Type B pancreatic cell (in vitro differentiated cells): ENCODE measurements at regions not wholly inside any gene's neighbourhood (a gene's known extent, or its start where the extent isn't known, plus 50 kb on each side); places are given as distances from the start of the nearest gene placed in this dataset.

ENCODE experiments used
- DNase-seq: peaks from one replicate; pipeline ENCODE4 v3.0.0; 2021; ENCODE audit warnings: mixed read lengths; ENCODE audit not compliant: unreplicated experiment; ENCODE audit errors: extremely low spot score
- H3K27ac Mint-ChIP-seq: 2 replicates; pipeline ENCODE4 v1.8.0; 2021; ENCODE audit warnings: mild to moderate bottlenecking, mixed read lengths
- H3K27me3 Mint-ChIP-seq: 2 replicates; pipeline ENCODE4 v1.8.0; 2021; ENCODE audit warnings: mixed read lengths
- H3K36me3 Mint-ChIP-seq: 2 replicates; pipeline ENCODE4 v1.8.0; 2021; ENCODE audit warnings: mixed read lengths
- H3K4me1 Mint-ChIP-seq: one replicate; pipeline ENCODE4 v1.8.0; 2021; ENCODE audit warnings: mixed read lengths; ENCODE audit not compliant: unreplicated experiment
- H3K4me3 Mint-ChIP-seq: 2 replicates; pipeline ENCODE4 v1.8.0; 2021; ENCODE audit warnings: mild to moderate bottlenecking, mixed read lengths
- H3K9me3 Mint-ChIP-seq: 2 replicates; pipeline ENCODE4 v1.8.0; 2021; ENCODE audit warnings: mixed read lengths
- CTCF ChIP-seq: fragments of 200-600 bp; sonication (generic); conservative IDR thresholded peaks from 2 replicates; pipeline ENCODE4 v1.5.0; 2021; ENCODE audit warnings: antibody characterized with exemption, mild to moderate bottlenecking

DNA sequence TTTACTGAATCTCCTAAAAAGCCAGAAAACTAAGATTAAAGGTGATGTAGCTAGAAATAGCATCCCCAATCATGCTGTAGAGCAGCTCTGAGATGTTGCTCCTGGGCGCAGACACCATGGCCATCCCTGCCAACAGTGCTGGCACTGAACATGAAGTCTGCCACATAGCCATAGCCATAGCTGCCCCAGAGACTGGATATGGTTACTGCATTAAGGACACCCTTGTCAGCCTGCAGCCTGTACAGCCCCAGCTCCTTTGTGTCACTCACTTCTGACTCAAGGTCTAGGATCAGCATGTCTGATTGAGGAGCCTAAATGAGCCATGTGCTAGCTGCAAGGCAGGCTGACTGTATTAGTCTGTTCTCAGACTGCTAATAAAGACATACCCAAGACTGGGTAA lies 284.6 kb downstream of the RPS24 start:
- DNase-seq = peak; percentile 10
- H3K9me3 Mint-ChIP-seq = no peaks in the 10 kb centered on the region
- H3K4me1 Mint-ChIP-seq = peaks cover 15% of the 10 kb centered on the region
- no peak for TF ChIP-seq CTCF
- H3K27ac Mint-ChIP-seq = no peak overlapping the region
- H3K4me3 Mint-ChIP-seq = no peak overlapping the region
- H3K36me3 Mint-ChIP-seq = peaks cover 4% of the 10 kb centered on the region
- no peaks in the 10 kb centered on the region for H3K27me3 Mint-ChIP-seq

GRCh38 chr10:78319371-78319770 lies 285.7 kb downstream of the RPS24 start:
- Mint-ChIP-seq H3K27ac (no peak overlapping the region), H3K36me3 (no peaks in the 10 kb centered on the region), H3K4me3 (no peak overlapping the region), H3K4me1 (peaks cover 15% of the 10 kb centered on the region), H3K27me3 (no peaks in the 10 kb centered on the region), H3K9me3 (no peaks in the 10 kb centered on the region)
- TF ChIP-seq CTCF = no peak
- DNase-seq = peak; percentile 60

- Mint-ChIP-seq H3K27me3 (no peaks in the 10 kb centered on the region), H3K36me3 (no peaks in the 10 kb centered on the region), H3K27ac (no peak overlapping the region), H3K9me3 (no peaks in the 10 kb centered on the region), H3K4me1 (peaks cover 15% of the 10 kb centered on the region), H3K4me3 (no peak overlapping the region)
- DNase-seq = peak; percentile 48
- no peak for TF ChIP-seq CTCF
These were observed 286.2 kb downstream of the RPS24 start for GRCh38 chr10:78319841-78320240.

GRCh38 chr10:78320506-78320905 lies 286.8 kb downstream of the RPS24 start:
- peak; percentile 24 for DNase-seq
- no peaks in the 10 kb centered on the region for H3K9me3 Mint-ChIP-seq
- TF ChIP-seq CTCF = no peak
- H3K27me3 Mint-ChIP-seq = no peaks in the 10 kb centered on the region
- H3K36me3 Mint-ChIP-seq = no peaks in the 10 kb centered on the region
- no peak overlapping the region for H3K4me3 Mint-ChIP-seq
- H3K27ac Mint-ChIP-seq = no peak overlapping the region
- peaks cover 15% of the 10 kb centered on the region for H3K4me1 Mint-ChIP-seq

GRCh38 chr10:78321000-78321399 lies 287.3 kb downstream of the RPS24 start:
- Mint-ChIP-seq H3K4me3 (no peak overlapping the region), H3K4me1 (peaks cover 14% of the 10 kb centered on the region), H3K27me3 (no peaks in the 10 kb centered on the region), H3K9me3 (no peaks in the 10 kb centered on the region), H3K36me3 (no peaks in the 10 kb centered on the region), H3K27ac (no peak overlapping the region)
- TF ChIP-seq CTCF = no peak
- DNase-seq = no peak

- H3K4me3 Mint-ChIP-seq = no peak overlapping the region
- peak; percentile 25 for DNase-seq
- no peak overlapping the region for H3K27ac Mint-ChIP-seq
- no peaks in the 10 kb centered on the region for H3K27me3 Mint-ChIP-seq
- peaks cover 9% of the 10 kb centered on the region for H3K4me1 Mint-ChIP-seq
- peaks cover 4% of the 10 kb centered on the region for H3K9me3 Mint-ChIP-seq
- TF ChIP-seq CTCF = no peak
- H3K36me3 Mint-ChIP-seq = no peaks in the 10 kb centered on the region
These were observed 287.8 kb downstream of the RPS24 start for GRCh38 chr10:78321500-78321899.
